ENCODE measurements at regions not wholly inside any gene's neighbourhood (a gene's known extent, or its start where the extent isn't known, plus 50 kb on each side); places are given as distances from the start of the nearest gene placed in this dataset.

DNA sequence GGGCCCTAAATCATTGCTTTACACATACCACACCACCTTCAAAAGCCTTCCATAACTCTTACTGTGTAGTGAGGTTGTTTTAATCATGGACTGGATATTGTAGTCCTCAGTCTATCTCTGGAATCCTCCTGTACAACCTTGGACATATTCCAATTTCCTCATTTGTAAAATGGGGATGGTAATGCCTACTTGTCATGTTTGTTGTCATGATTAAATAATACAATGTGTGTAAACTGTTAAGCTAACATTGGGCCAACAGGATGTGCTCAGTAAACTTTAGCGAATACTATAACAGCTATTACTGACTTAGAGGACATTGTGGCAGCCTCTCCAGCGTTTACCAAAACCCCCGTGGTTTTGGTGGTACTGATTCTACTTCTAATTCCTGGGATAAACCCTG, 74.7 kb upstream of the PTPRM start:
- no peak overlapping the region for H2BK15ac ChIP-seq (ENCODE audit: low read depth, low read length)
- H3K56ac ChIP-seq (ENCODE audit: insufficient read length, low read depth, low read length) = no peak overlapping the region
- H3K9ac ChIP-seq (ENCODE audit: extremely low read depth, insufficient read length, low read length) = no peak overlapping the region
- no peak overlapping the region for H2BK5ac ChIP-seq (ENCODE audit: insufficient read length, low read length)
- H3K9me3 ChIP-seq (ENCODE audit: control insufficient read depth, low read depth, low read length) = no peaks in the 10 kb centered on the region
- H4K91ac ChIP-seq (ENCODE audit: insufficient read length, low read depth, low read length) = no peak overlapping the region
- H3K4me1 ChIP-seq (ENCODE audit: insufficient read depth, low read length) = no peaks in the 10 kb centered on the region
- no peak overlapping the region for H2AFZ ChIP-seq (ENCODE audit: low read length)
- H4K5ac ChIP-seq (ENCODE audit: insufficient read length, low read depth, low read length) = no peak overlapping the region
- Mint-ChIP-seq H3K27me3 (ENCODE audit: low read depth) (no peaks in the 10 kb centered on the region; the same call in 1 of the 2 replicates), H3K36me3 (ENCODE audit: insufficient read depth in 1 of 3, low read depth in 3 of 3) (no peaks in the 10 kb centered on the region), H3K4me3 (no peak overlapping the region), H3K27ac (no peak overlapping the region), H3K9me3 (no peaks in the 10 kb centered on the region), H3K4me1 (peaks cover 0 to 3% of the 10 kb centered on the region in 2 experiments; a peak in 2 of 4 replicates)
- no peak overlapping the region for H3K14ac ChIP-seq (ENCODE audit: insufficient read depth, low read length)
- H3K27ac ChIP-seq (ENCODE audit: insufficient read length, low read depth, low read length) = no peak overlapping the region
- H3K79me2 ChIP-seq (ENCODE audit: insufficient read depth, low read length) = no peaks in the 10 kb centered on the region
- no peak overlapping the region for H2BK120ac ChIP-seq (ENCODE audit: low read depth, low read length, poor library complexity, severe bottlenecking)
- H3K4ac ChIP-seq (ENCODE audit: low read depth, low read length) = no peak overlapping the region
- H4K20me1 ChIP-seq (ENCODE audit: control insufficient read depth, insufficient read depth, insufficient read length) = no peaks in the 10 kb centered on the region
- no peak overlapping the region for H2BK20ac ChIP-seq (ENCODE audit: low read depth, low read length, poor library complexity, severe bottlenecking)
- no peak overlapping the region for H4K8ac ChIP-seq (replicated peaks; ENCODE audit: insufficient read length, low read depth, low read length)
- TF ChIP-seq, protein P1, sequence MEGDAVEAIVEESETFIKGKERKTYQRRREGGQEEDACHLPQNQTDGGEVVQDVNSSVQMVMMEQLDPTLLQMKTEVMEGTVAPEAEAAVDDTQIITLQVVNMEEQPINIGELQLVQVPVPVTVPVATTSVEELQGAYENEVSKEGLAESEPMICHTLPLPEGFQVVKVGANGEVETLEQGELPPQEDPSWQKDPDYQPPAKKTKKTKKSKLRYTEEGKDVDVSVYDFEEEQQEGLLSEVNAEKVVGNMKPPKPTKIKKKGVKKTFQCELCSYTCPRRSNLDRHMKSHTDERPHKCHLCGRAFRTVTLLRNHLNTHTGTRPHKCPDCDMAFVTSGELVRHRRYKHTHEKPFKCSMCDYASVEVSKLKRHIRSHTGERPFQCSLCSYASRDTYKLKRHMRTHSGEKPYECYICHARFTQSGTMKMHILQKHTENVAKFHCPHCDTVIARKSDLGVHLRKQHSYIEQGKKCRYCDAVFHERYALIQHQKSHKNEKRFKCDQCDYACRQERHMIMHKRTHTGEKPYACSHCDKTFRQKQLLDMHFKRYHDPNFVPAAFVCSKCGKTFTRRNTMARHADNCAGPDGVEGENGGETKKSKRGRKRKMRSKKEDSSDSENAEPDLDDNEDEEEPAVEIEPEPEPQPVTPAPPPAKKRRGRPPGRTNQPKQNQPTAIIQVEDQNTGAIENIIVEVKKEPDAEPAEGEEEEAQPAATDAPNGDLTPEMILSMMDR (conservative IDR thresholded peaks at IDR 0.05) = no peak
- no peaks in the 10 kb centered on the region for H3K79me1 ChIP-seq (ENCODE audit: insufficient read depth, low read depth, low read length, poor library complexity, severe bottlenecking)
- no peak overlapping the region for H2AK5ac ChIP-seq (ENCODE audit: insufficient read length, low read length)
- H3K18ac ChIP-seq (ENCODE audit: insufficient read length, low read depth, low read length) = no peak overlapping the region
- H2BK12ac ChIP-seq (ENCODE audit: insufficient read length, low read depth, low read length) = no peak overlapping the region
- no peak overlapping the region for H3K4me2 ChIP-seq (ENCODE audit: insufficient read depth, insufficient read length, low read length)
- WGBS (ENCODE audit: extremely low coverage, insufficient read length, low lambda C conversion rate) = no CpG with 5 or more reads among the region's 3 CpGs
- H3T11ph ChIP-seq (ENCODE audit: low read length) = no peak overlapping the region
- no peak overlapping the region for H3K23ac ChIP-seq (ENCODE audit: insufficient read length, low read depth, low read length)
- DNase-seq = no peak
- no peaks in the 10 kb centered on the region for H3K23me2 ChIP-seq (ENCODE audit: insufficient read length, low read depth, low read length, poor library complexity, severe bottlenecking)
- no peaks in the 10 kb centered on the region for H3K27me3 ChIP-seq (ENCODE audit: insufficient read depth, low read length)

Measured in H9 (cell line).